Fibroblast of villous mesenchyme (primary cell): ENCODE measurements at regions not wholly inside any gene's neighbourhood (a gene's known extent, or its start where the extent isn't known, plus 50 kb on each side); places are given as distances from the start of the nearest gene placed in this dataset.

ENCODE experiments used
- DNase-seq: peaks from one replicate; pipeline ENCODE4 v3.0.0-alpha.2; 2010; ENCODE audit warnings: low read depth
- H3K4me3 ChIP-seq: 2 replicates; pipeline ENCODE4 v1.5.1; 2011; ENCODE audit warnings: low read depth, mild to moderate bottlenecking, low read length
- CTCF ChIP-seq: IDR thresholded peaks from 2 replicates; pipeline ENCODE4 v1.5.1; 2012; ENCODE audit warnings: low read depth, mild to moderate bottlenecking, low read length; ENCODE audit not compliant: insufficient read depth

- DNase-seq: no peak
- no peak overlapping the region for H3K4me3 ChIP-seq
- no peak for TF ChIP-seq CTCF
These were observed 151.3 kb upstream of the SLITRK3 start for GRCh38 chr3:165347526-165347925.

GRCh38 chr3:165346503-165346902 is 150.3 kb upstream of the SLITRK3 start:
- no peak for DNase-seq
- TF ChIP-seq CTCF: no peak
- H3K4me3 ChIP-seq: no peak overlapping the region

GRCh38 chr3:165343185-165343584 is 147.0 kb upstream of the SLITRK3 start:
- no peak overlapping the region for H3K4me3 ChIP-seq
- TF ChIP-seq CTCF: no peak
- DNase-seq: no peak

GRCh38 chr3:165339753-165340152 is 143.6 kb upstream of the SLITRK3 start:
- DNase-seq: no peak
- TF ChIP-seq CTCF: no peak
- H3K4me3 ChIP-seq: no peak overlapping the region

- H3K4me3 ChIP-seq: no peak overlapping the region
- peak; percentile 13 for DNase-seq
- no peak for TF ChIP-seq CTCF
These were observed 140.6 kb upstream of the SLITRK3 start for GRCh38 chr3:165336786-165337185.
